Activated CD8-positive, alpha-beta T cell treated with anti-CD3 and anti-CD28 coated beads for 36 hours (primary cell): ENCODE measurements at regions not wholly inside any gene's neighbourhood (a gene's known extent, or its start where the extent isn't known, plus 50 kb on each side); places are given as distances from the start of the nearest gene placed in this dataset.

Experiments used
- ATAC-seq: fragments of 200-7000 bp; cut with Tn5 transposase; one replicate; pipeline ENCODE4 v1.10.0; 2021; ENCODE audit warnings: mild to moderate bottlenecking, moderate library complexity
- CTCF ChIA-PET: fragments of 350-600 bp; sonication (Branson Sonifier 250); formaldehyde crosslinking; loops from one replicate; lab custom pipeline; 2021; ENCODE audit warnings: antibody characterized with exemption; lab: Charles Lee
- POLR2A ChIA-PET: fragments of 350-600 bp; sonication (Branson Sonifier 250); formaldehyde crosslinking; loops from one replicate; lab custom pipeline; 2021; ENCODE audit warnings: antibody characterized with exemption; lab: Charles Lee
- DNase-seq: peaks from one replicate; pipeline ENCODE4 v3.0.0-alpha.2; 2020
- H3K27ac Mint-ChIP-seq: one replicate; pipeline ENCODE4 v1.8.0; 2021; ENCODE audit warnings: mild to moderate bottlenecking, mixed read lengths
- H3K27me3 Mint-ChIP-seq: one replicate; pipeline ENCODE4 v1.8.0; 2021; ENCODE audit warnings: mixed read lengths
- H3K36me3 Mint-ChIP-seq: one replicate; pipeline ENCODE4 v1.8.0; 2021; ENCODE audit warnings: low read depth, mixed read lengths
- H3K4me1 Mint-ChIP-seq: one replicate; pipeline ENCODE4 v1.8.0; 2021; ENCODE audit warnings: low read depth, mixed read lengths
- H3K4me3 Mint-ChIP-seq: one replicate; pipeline ENCODE4 v1.8.0; 2021; ENCODE audit warnings: mild to moderate bottlenecking, moderate library complexity, mixed read lengths
- H3K9me3 Mint-ChIP-seq: one replicate; pipeline ENCODE4 v1.8.0; 2021; ENCODE audit warnings: mixed read lengths
- intact Hi-C: fragments of 100-400 bp; cut with micrococcal nuclease; formaldehyde crosslinking; loops from one replicate; pipeline ENCODE4 v1.10.0; 2022
- TF ChIP-seq, protein P1 (sequence below): fragments of 200-600 bp; IDR thresholded peaks from one replicate; pipeline ENCODE4 v1.8.0; 2022; ENCODE audit warnings: antibody characterized with exemption, mild to moderate bottlenecking

DNA sequence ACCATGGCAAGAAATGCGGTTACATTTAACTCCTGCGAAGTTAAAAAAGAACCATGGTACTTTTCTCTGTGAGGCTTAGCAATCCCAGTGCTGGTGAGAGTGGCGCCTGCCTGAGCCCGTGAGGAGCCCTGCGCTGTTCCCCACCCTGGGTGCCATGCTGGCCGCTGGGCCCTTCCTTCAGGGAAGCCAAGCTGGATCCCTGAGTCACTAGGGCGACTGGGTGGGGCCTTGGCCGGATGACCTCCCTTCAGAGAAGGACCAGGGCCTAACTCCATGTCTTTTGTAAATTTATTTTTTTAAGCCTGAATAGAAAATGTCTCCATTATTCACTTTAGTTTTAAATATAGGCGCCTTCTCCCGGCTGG is 209.1 kb downstream of the ERMARD start:
- intact Hi-C loops: no loop called here
- Mint-ChIP-seq H3K36me3 (no peaks in the 10 kb centered on the region), H3K27ac (no peak overlapping the region), H3K27me3 (peaks cover 2% of the 10 kb centered on the region), H3K4me3 (no peak overlapping the region), H3K9me3 (no peaks in the 10 kb centered on the region), H3K4me1 (peaks cover 26% of the 10 kb centered on the region)
- ChIA-PET CTCF (interaction anchor here (0.8 to 1.2 kb wide), 2 partner anchors 9 to 128 kb away, joined by 4 to 8 read pairs; no protein-coding TSS in a partner anchor), POLR2A (no interaction called here)
- DNase-seq (no peak), ATAC-seq (no peak)
- TF ChIP-seq, protein P1, sequence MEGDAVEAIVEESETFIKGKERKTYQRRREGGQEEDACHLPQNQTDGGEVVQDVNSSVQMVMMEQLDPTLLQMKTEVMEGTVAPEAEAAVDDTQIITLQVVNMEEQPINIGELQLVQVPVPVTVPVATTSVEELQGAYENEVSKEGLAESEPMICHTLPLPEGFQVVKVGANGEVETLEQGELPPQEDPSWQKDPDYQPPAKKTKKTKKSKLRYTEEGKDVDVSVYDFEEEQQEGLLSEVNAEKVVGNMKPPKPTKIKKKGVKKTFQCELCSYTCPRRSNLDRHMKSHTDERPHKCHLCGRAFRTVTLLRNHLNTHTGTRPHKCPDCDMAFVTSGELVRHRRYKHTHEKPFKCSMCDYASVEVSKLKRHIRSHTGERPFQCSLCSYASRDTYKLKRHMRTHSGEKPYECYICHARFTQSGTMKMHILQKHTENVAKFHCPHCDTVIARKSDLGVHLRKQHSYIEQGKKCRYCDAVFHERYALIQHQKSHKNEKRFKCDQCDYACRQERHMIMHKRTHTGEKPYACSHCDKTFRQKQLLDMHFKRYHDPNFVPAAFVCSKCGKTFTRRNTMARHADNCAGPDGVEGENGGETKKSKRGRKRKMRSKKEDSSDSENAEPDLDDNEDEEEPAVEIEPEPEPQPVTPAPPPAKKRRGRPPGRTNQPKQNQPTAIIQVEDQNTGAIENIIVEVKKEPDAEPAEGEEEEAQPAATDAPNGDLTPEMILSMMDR: no peak

GRCh38 chr6:169960003-169960344 is 208.6 kb downstream of the ERMARD start:
- ATAC-seq: no peak
- DNase-seq: no peak
- Mint-ChIP-seq H3K4me3 (no peak overlapping the region), H3K27me3 (peaks cover 2% of the 10 kb centered on the region), H3K36me3 (no peaks in the 10 kb centered on the region), H3K9me3 (no peaks in the 10 kb centered on the region), H3K27ac (no peak overlapping the region), H3K4me1 (peaks cover 26% of the 10 kb centered on the region)
- CTCF ChIA-PET: interaction anchor here (1.0 to 1.6 kb wide), 4 partner anchors 9 to 569 kb away, joined by 3 to 8 read pairs (median 4); no protein-coding TSS in a partner anchor
- POLR2A ChIA-PET: no interaction called here
- intact Hi-C loops: no loop called here
- TF ChIP-seq, protein P1: no peak

DNA sequence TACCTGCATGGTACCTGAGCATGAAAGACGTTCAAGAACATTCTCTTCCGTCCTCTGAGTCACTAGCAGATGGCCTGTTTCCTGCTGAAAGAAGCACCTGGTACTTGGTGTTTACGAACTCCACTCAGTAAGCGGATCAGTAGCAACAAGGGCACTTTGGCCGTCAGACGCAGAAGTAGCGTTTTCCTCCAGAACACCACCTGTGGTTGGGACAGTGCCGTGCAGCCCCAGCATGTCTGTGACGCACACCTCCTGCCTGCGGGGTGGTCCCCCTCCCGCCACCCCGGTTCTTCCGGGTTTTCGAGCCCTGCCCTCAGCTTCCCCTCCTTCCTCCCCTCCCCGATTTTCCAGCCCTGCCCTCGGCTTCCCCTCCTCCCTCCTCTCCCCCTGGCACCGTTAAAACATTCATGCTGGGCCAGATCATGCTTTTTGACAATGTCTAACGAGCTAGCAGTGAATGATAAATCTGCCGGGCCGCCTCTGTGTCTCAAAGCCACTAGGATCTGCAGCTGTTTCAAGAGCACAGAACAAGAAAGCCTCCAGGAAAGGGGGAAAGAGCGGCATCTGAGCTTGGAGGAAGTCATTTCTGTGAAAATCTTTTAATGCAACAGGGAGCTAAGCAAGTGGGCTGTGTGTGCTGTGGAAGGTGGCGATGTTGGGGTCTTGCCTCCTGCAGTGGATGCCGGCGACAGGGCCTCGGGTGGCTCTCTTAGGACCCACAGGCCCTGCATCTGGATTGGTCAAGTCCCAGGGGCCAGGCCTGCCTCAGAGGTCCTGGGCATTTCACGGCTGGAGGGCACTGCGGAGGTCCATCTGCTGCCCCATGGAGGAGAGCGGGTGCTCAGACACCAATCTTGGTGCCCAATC is 207.9 kb downstream of the ERMARD start:
- intact Hi-C loops: no loop called here
- ChIA-PET CTCF (interaction anchor here (1.0 to 1.6 kb wide), 4 partner anchors 8 to 570 kb away, joined by 3 to 8 read pairs (median 4); no protein-coding TSS in a partner anchor), POLR2A (no interaction called here)

GRCh38 chr6:169958510-169958909 is 207.1 kb downstream of the ERMARD start:
- Mint-ChIP-seq H3K9me3 (no peaks in the 10 kb centered on the region), H3K4me3 (peak overlapping the region; percentile 5), H3K27ac (peak overlapping the region; percentile 80), H3K4me1 (peaks cover 26% of the 10 kb centered on the region), H3K36me3 (no peaks in the 10 kb centered on the region), H3K27me3 (peaks cover 2% of the 10 kb centered on the region)
- ATAC-seq (no peak), DNase-seq (no peak)
- POLR2A ChIA-PET: no interaction called here
- intact Hi-C loops: no loop called here
- CTCF ChIA-PET: interaction anchor here (1.6 kb wide), 1 partner anchor 127 kb away, joined by 8 read pairs; no protein-coding TSS in a partner anchor
- TF ChIP-seq, protein P1: no peak

More for the DNA sequence above, 207.9 kb downstream of the ERMARD start:
- H3K9me3 Mint-ChIP-seq: no peaks in the 10 kb centered on the region
- peak; percentile 79 for DNase-seq
- ATAC-seq: peak; percentile 92
- peaks cover 26% of the 10 kb centered on the region for H3K4me1 Mint-ChIP-seq
- H3K4me3 Mint-ChIP-seq: peak overlapping the region; percentile 29
- H3K27me3 Mint-ChIP-seq: peaks cover 2% of the 10 kb centered on the region
- H3K27ac Mint-ChIP-seq: peak overlapping the region; percentile 80
- TF ChIP-seq, protein P1: no peak
- H3K36me3 Mint-ChIP-seq: no peaks in the 10 kb centered on the region

DNA sequence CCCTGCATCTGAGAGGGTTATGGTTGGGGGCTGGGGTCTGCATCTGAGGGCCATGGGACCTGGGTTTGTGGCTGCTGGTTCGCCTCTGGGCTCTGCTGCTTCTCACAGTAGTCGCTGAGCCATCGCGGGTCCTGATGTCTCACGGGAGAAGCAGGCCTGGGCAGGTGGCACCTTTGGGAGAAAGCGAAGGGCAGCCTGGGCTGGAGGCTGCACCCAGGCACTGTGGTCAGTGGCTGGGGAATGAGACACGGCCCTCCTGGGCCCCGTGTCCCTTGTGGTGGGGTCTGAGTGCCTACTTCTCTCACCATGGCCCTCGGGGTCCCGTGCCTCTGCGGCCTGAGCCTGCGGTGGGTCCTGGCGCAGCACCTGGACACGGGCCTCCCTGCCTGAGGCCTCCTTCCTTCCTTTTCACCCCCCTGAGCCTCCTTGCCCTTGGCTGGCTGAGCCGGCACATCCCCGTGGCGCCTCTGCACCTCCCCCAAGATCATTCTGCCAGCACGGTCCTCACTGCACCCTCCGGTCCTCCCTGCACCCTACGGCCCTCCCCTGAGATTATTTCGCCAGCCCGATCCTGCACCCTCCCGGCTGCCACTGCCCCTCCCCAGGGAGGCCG is 206.0 kb downstream of the ERMARD start:
- intact Hi-C loops: no loop called here
- peaks cover 2% of the 10 kb centered on the region for H3K27me3 Mint-ChIP-seq
- H3K4me1 Mint-ChIP-seq: peaks cover 26% of the 10 kb centered on the region
- ChIA-PET POLR2A (no interaction called here), CTCF (no interaction called here)
- no peak overlapping the region for H3K27ac Mint-ChIP-seq
- DNase-seq: no peak
- H3K9me3 Mint-ChIP-seq: no peaks in the 10 kb centered on the region
- no peak overlapping the region for H3K4me3 Mint-ChIP-seq
- H3K36me3 Mint-ChIP-seq: no peaks in the 10 kb centered on the region
- TF ChIP-seq, protein P1: no peak
- no peak for ATAC-seq
